IMR-90 (cell line): ENCODE measurements at regions not wholly inside any gene's neighbourhood (a gene's known extent, or its start where the extent isn't known, plus 50 kb on each side); places are given as distances from the start of the nearest gene placed in this dataset.

Experiments used
- ATAC-seq: fragments of 200-7000 bp; cut with Tn5 transposase; 2 replicates; pipeline ENCODE4 v1.9.1; 2020; ENCODE audit warnings: low read depth, mild to moderate bottlenecking, moderate library complexity
- BruUV-seq: library from RNA; stranded (reverse); fragments of 400-500 nt; replicated peaks from 2 replicates; lab custom pipeline; 2021; lab: Mats Ljungman, UMichigan
- CTCF ChIA-PET: fragments of 300-600 bp; formaldehyde crosslinking; extraction: SDS; loops from one replicate; lab custom pipeline; 2021; ENCODE audit warnings: antibody characterized with exemption; lab: Yijun Ruan, JAX
- POLR2A ChIA-PET: fragments of 300-600 bp; sonication (Branson Sonifier 250); formaldehyde crosslinking; loops from one replicate; lab custom pipeline; 2022; ENCODE audit warnings: antibody characterized with exemption; ENCODE audit not compliant: unreplicated experiment; lab: Charles Lee
- DNase-seq: peaks from one replicate; pipeline ENCODE4 v3.0.0; 2013
- H2AFZ ChIP-seq: replicated peaks from 2 replicates; pipeline ENCODE3; 2013; ENCODE audit warnings: low read length, mild to moderate bottlenecking; ENCODE audit not compliant: poor library complexity
- H2AK5ac ChIP-seq: 2 replicates; pipeline ENCODE4 v1.6.1; 2013; ENCODE audit warnings: low read depth, low read length, inconsistent platforms
- H2AK9ac ChIP-seq: replicated peaks from 2 replicates; pipeline ENCODE3; 2013; ENCODE audit warnings: mild to moderate bottlenecking, low read depth, low read length, moderate library complexity; ENCODE audit not compliant: poor library complexity
- H2BK120ac ChIP-seq: 2 replicates; pipeline ENCODE4 v1.6.1; 2013; ENCODE audit warnings: low read depth, low read length, inconsistent platforms
- H2BK15ac ChIP-seq: 3 replicates; pipeline ENCODE4 v1.6.1; 2013; ENCODE audit warnings: low read depth, low read length, inconsistent platforms
- H2BK20ac ChIP-seq: 2 replicates; pipeline ENCODE4 v1.6.1; 2013; ENCODE audit warnings: low read depth, mild to moderate bottlenecking, inconsistent platforms, low read length, moderate library complexity
- H2BK5ac ChIP-seq: 2 replicates; pipeline ENCODE4 v1.6.1; 2013; ENCODE audit warnings: mild to moderate bottlenecking, low read depth, low read length, inconsistent platforms; ENCODE audit not compliant: poor library complexity, severe bottlenecking
- H3K14ac ChIP-seq: replicated peaks from 2 replicates; pipeline ENCODE4 v1.6.1; 2013; ENCODE audit warnings: low read depth, low read length, inconsistent platforms
- H3K18ac ChIP-seq: 2 replicates; pipeline ENCODE4 v1.6.1; 2013; ENCODE audit warnings: low read depth, low read length, control low read depth
- H3K23ac ChIP-seq: 2 replicates; pipeline ENCODE4 v1.6.1; 2013; ENCODE audit warnings: low read depth, low read length, inconsistent platforms
- H3K27ac ChIP-seq: 2 replicates; pipeline ENCODE4 v1.5.1; 2013; ENCODE audit warnings: mild to moderate bottlenecking, control low read depth, low read length; ENCODE audit not compliant: insufficient read depth
- H3K27me3 ChIP-seq: 2 replicates; pipeline ENCODE4 v1.6.1; 2013; ENCODE audit warnings: low read length; ENCODE audit not compliant: control insufficient read depth, insufficient read depth
- H3K36me3 ChIP-seq: 2 replicates; pipeline ENCODE4 v1.6.1; 2013; ENCODE audit warnings: low read length, mixed read lengths; ENCODE audit not compliant: control insufficient read depth, insufficient read depth
- H3K4ac ChIP-seq: 2 replicates; pipeline ENCODE4 v1.6.1; 2013; ENCODE audit warnings: low read depth, low read length, inconsistent platforms
- H3K4me1 ChIP-seq: 2 replicates; pipeline ENCODE4 v1.6.1; 2013; ENCODE audit warnings: low read length, mixed read lengths; ENCODE audit not compliant: control insufficient read depth, insufficient read depth
- H3K4me2 ChIP-seq: 2 replicates; pipeline ENCODE4 v1.6.1; 2013; ENCODE audit warnings: low read depth, mild to moderate bottlenecking, control low read depth, low read length, moderate library complexity
- H3K4me3 ChIP-seq: 2 replicates; pipeline ENCODE4 v1.5.1; 2013; ENCODE audit warnings: low read depth, mild to moderate bottlenecking, control low read depth, low read length, moderate library complexity; ENCODE audit not compliant: insufficient read depth
- H3K56ac ChIP-seq: 2 replicates; pipeline ENCODE4 v1.6.1; 2013; ENCODE audit warnings: low read length, inconsistent platforms; ENCODE audit not compliant: insufficient read depth; ENCODE audit errors: extremely low read depth
- H3K79me1 ChIP-seq, 2 experiments: 2 replicates each; pipeline ENCODE4 v1.6.1; 2013; ENCODE audit warnings: low read length in 2 of 2, inconsistent platforms in 1 of 2, low read depth in 1 of 2
- H3K9ac ChIP-seq: 2 replicates; pipeline ENCODE4 v1.6.1; 2013; ENCODE audit warnings: low read depth, low read length, control low read depth
- H3K9me1 ChIP-seq: 2 replicates; pipeline ENCODE4 v1.6.1; 2013; ENCODE audit warnings: low read length, inconsistent platforms; ENCODE audit not compliant: insufficient read depth
- H3K9me3 ChIP-seq: 2 replicates; pipeline ENCODE4 v1.6.1; 2013; ENCODE audit warnings: low read length; ENCODE audit not compliant: control insufficient read depth, insufficient read depth
- H4K20me1 ChIP-seq: 2 replicates; pipeline ENCODE4 v1.6.1; 2013; ENCODE audit warnings: low read length, inconsistent platforms; ENCODE audit not compliant: insufficient read depth
- H4K5ac ChIP-seq: 2 replicates; pipeline ENCODE4 v1.6.1; 2013; ENCODE audit warnings: mild to moderate bottlenecking, low read depth, low read length, control low read depth
- H4K8ac ChIP-seq, 2 experiments: 2 replicates each; pipeline ENCODE4 v1.6.1; 2013; ENCODE audit warnings: low read depth in 2 of 2, low read length in 2 of 2, control low read depth in 1 of 2, inconsistent platforms in 1 of 2
- H4K91ac ChIP-seq: 2 replicates; pipeline ENCODE4 v1.6.1; 2013; ENCODE audit warnings: low read depth, low read length, inconsistent platforms; ENCODE audit not compliant: insufficient read depth
- CEBPB ChIP-seq: IDR thresholded peaks from 2 replicates; pipeline ENCODE4 v1.6.1; 2012; ENCODE audit warnings: low read depth, low read length, improper control_type of control experiment
- SMC3 ChIP-seq: fragments of 150-350 bp; IDR thresholded peaks from 2 replicates; pipeline ENCODE4 v1.6.1; 2016; ENCODE audit warnings: low read depth, mild to moderate bottlenecking, antibody characterized with exemption, low read length, moderate library complexity
- WGBS, 2 experiments: methylation state at CpG; one replicate each; pipeline versions ENCODE4 v1.1.5 to v1.1.7; 2013; ENCODE audit warnings: missing lambda C conversion rate in 2 of 2; ENCODE audit not compliant: insufficient read length in 1 of 2; ENCODE audit errors: extremely low coverage in 2 of 2; 5-methylcytosine and 5-hydroxymethylcytosine counted together
- dilution Hi-C: fragments of 300-500 bp; cut with HindIII; formaldehyde crosslinking; loops from one replicate; pipeline ENCODE4 v1.14.3; 2018; ENCODE audit warnings: low sequenced_read_pairs; ENCODE audit not compliant: unreplicated experiment
- in situ Hi-C: fragments of 300-500 bp; cut with MboI; formaldehyde crosslinking; loops from 3 replicates; pipeline ENCODE4 v1.14.3; 2019; ENCODE audit warnings: low sequenced_read_pairs, inconsistent platforms, mixed read lengths
- intact Hi-C: fragments of 100-400 bp; cut with micrococcal nuclease; formaldehyde crosslinking; loops from 2 replicates; pipeline ENCODE4 v1.10.0; 2022

- TF ChIP-seq CEBPB, result 0 out of 2 replicates have a peak, but pooled peaks have one; percentile 17
- no peak for TF ChIP-seq SMC3
- Histone ChIP-seq H3K9me1 (no peaks in the 10 kb centered on the region), H2BK15ac (no peak overlapping the region), H3K4me1 (peaks cover 1% of the 10 kb centered on the region; the same call in 1 of the 2 replicates), H3K4ac (no peak overlapping the region), H2AFZ (no peak overlapping the region), H3K79me1 (no peaks in the 10 kb centered on the region), H4K91ac (no peak overlapping the region), H3K14ac (no peak overlapping the region), H4K20me1 (no peaks in the 10 kb centered on the region), H2BK20ac (no peak overlapping the region), H2BK5ac (peak overlapping the region; percentile 18), H3K4me2 (no peak overlapping the region), H2AK9ac (no peak overlapping the region), H2AK5ac (no peak overlapping the region), H4K8ac (no peak overlapping the region), H3K9me3 (no peaks in the 10 kb centered on the region), H3K27me3 (no peaks in the 10 kb centered on the region), H2BK120ac (no peak overlapping the region), H3K4me3 (no peak overlapping the region), H3K23ac (no peak overlapping the region), H3K56ac (no peak overlapping the region), H3K36me3 (no peaks in the 10 kb centered on the region), H3K9ac (no peak overlapping the region), H3K27ac (no peak overlapping the region), H4K5ac (no peak overlapping the region), H3K18ac (no peak overlapping the region)
- in situ Hi-C loops (no loop called here), intact Hi-C loops (no loop called here), dilution Hi-C loops (no loop called here)
- DNase-seq, result peak; percentile 18
- BruUV-seq, result no TSS peak
- POLR2A ChIA-PET, result no interaction called here
- no CpG with 5 or more reads among the region's 4 CpGs for WGBS, 2 experiments
- ATAC-seq, result no peak
- CTCF ChIA-PET, result no interaction called here
These were observed 414.3 kb downstream of the FBXO15 start for GRCh38 chr18:73733376-73733775.
